NCI-H345 treated with DMSO at 0.1 percent for 48 hours (cell line): ENCODE measurements at regions not wholly inside any gene's neighbourhood (a gene's known extent, or its start where the extent isn't known, plus 50 kb on each side); places are given as distances from the start of the nearest gene placed in this dataset.
"Not testable (repeated sequence)": the region's sequence is repeated elsewhere in the genome, so short reads cannot be mapped to it uniquely, and the experiment has no call there.

Source experiments
- DNase-seq: peaks from one replicate; lab custom pipeline; 2025; ENCODE audit not compliant: unreplicated experiment; lab: John Stamatoyannopoulos, UW

DNA sequence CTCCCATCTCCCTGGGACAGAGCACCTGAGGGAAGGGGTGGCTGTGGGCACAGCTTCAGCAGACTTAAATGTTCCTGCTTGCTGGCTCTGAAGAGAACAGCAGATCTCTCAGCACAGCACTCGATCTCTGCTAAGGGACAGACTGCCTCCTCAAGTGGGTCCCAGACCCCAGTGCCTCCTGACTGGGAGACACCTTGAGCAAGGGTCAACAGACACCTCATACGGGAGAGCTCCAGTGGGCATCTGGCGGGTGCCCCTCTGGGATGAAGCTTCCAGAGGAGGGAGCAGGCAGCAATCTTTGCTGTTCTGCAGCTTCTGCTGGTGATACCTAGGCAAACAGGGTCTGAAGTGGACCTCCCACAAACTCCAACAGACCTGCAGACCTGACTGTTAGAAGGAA lies 436.7 kb upstream of the CHRM2 start:
- DNase-seq: not testable (repeated sequence)

DNA sequence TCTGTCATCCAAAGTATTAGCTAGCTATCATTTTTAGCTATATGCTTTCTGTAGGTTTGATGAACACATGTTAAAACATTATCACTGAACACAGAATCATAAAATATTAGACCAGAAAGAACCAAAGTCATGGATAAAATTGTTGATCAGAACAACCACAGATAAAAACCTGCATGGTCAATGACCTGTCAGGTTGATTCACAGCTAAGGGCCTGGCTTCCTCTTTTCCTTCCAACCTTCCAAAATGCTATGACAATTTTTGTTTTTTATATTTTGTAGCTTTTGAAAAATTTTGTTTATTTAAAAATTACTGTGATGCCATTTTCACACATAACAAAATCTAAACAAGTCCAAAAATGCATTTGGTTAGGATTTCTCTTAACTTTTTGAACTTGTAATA lies 444.4 kb upstream of the CHRM2 start:
- no peak for DNase-seq

DNA sequence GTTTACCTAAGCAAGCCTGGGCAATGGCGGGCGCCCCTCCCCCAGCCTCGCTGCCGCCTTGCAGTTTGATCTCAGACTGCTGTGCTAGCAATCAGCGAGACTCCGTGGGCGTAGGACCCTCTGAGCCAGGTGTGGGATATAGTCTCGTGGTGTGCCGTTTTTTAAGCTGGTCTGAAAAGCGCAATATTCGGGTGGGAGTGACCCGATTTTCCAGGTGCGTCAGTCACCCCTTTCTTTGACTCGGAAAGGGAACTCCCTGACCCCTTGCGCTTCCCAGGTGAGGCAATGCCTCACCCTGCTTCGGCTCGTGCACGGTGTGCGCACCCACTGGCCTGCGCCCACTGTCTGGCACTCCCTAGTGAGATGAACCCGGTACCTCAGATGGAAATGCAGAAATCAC lies 442.6 kb upstream of the MTPN start:
- DNase-seq: not testable (repeated sequence)

DNA sequence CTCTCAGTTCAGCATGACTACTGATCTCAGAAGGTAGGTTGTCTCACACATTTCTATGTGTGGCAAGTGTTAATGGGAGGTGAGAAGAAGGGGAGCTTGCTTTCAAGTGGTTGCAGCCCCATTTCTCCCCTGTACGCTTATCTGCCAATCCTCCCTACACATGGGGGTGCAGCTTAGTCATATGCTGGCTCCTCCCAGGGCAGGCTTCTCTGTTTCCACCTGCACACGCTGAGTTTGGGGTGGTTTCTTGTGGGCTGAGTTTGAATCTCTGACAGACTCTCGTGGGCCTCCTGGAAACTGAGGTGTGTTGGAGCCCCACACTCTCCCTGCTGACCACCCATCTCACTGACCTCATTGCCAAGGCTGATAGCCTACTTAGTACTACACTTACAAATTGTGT lies 435.8 kb upstream of the MTPN start:
- DNase-seq: no peak

DNA sequence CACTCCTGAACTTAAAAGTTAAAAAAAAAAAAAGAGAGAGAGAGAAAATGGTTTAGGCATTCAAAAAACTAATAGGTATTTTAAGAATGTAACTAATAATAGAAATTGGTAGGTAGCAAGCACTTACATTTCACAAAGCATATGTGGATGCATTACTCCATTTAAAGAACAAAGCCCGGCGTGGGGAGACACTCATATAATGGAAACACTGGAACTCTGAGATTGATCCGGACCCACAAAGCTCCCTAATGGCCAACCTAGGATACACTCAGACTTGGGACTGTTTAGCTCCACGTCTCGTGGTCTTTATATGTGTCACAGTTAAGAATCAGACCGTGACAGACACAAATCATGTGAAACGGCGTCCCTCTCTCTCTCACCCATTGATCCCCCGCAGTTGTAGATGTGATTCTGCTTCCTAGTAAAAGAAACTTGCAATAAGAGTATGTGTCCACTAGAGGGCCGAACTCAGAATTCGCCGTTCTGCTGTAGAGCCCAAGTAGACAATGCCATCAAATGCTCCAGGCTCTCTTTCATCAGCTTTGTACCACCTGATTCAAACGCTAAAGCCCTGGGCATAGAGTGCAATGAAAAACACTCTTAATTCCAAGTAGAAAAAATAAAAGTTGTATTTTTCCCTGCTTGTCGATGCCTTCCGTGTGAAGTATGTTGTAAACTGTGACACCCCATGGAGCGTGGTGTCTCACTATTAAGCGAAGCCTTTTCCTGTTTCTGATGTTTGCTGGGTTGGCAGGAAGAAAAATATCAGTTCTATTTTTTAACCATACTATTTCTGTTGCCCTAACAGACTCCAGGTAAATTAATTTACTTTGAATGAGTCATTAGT lies 429.0 kb upstream of the MTPN start:
- peak; percentile 31 for DNase-seq

DNA sequence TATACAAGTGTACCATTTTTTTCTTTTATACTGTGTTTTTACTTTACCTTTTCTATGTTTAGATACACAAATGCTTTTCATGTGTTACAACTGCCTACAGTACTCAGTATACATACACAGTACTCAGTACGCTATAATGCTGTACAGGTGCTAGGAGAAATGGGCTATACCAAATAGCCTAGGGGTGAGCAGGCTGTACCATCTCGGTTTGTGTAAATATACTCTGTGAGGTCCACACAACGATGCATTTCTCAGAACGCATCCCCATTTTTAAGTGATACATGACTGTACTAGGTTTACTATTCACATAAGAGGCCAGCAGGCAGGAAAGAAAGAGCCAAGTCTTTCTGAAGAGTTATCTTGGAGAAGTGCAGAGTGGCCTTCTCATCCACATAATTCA lies 426.4 kb upstream of the MTPN start:
- no peak for DNase-seq

DNA sequence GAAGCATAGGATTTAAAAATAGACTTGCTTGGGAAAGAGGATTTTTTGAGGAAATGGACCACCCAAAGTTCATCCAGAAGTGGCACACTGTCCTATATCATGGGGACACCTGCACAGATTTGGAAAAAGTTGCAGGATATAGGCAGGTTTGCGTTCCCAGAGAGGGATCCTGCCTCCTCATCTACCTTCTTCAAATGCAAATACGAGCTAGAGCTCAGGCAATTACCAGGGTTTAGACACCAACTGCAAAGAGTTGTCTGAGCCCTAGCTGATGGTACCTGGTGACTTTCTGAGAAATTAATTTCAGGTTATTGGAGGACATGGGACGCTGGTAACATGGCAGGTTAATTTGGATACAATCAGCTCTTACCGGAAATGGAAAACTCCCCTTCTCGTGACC lies 423.7 kb upstream of the MTPN start:
- DNase-seq: no peak

DNA sequence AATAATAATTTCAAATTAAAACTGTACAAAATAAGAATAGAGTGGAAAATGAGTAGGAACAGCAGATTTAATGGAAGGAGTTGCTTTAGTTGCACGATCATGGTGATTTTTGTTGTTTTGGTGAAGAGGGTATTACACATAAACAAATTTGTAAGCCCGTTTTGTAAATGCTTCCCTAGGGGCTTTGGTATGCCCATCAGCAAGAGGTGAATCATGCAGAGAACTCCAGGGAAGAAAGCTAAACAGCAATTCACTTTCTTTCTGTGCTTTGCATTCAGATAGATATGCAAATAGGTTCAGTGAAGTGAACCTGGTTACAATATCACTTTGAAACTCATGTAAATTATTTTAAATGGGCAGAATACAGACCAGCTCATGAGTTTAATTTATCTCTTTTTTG lies 422.2 kb upstream of the MTPN start:
- no peak for DNase-seq

DNA sequence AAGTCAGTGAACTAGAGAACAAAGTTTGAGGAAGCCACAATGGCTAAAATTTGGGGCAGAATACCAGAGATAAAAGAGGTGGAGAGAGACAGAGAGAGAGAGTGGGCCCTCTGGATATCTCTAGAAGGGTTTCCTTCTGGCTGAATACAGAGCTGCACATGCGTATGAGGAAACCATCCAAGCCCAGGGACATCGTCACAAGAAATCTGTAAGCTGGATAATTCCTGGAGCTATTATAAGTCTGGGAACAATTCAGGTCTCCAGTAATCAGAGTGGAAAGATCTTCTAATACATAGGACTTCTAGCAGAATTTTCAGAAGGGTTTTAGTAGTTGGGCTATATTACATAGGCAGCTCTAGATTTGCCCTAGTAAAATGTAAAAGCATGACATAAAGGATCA lies 415.7 kb upstream of the MTPN start:
- no peak for DNase-seq

DNA sequence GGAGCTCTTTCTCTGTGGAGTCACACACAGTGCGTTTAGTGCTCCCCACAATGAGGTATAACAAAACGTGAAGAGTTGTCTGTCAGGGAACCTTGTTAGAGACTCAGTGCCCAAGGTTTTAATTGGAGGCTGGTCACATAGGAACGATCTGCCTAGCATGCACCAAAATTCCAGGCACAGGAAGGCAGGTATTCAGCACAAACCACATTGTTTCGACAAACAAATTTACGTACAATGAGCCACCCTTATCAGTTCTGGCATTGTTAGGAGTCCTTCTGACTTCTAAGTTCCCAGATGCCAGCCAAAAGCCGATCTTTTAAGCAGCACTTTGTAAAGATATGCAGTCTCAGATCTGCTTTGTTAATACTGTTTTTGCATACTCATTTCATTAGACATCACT lies 414.2 kb upstream of the MTPN start:
- no peak for DNase-seq

DNA sequence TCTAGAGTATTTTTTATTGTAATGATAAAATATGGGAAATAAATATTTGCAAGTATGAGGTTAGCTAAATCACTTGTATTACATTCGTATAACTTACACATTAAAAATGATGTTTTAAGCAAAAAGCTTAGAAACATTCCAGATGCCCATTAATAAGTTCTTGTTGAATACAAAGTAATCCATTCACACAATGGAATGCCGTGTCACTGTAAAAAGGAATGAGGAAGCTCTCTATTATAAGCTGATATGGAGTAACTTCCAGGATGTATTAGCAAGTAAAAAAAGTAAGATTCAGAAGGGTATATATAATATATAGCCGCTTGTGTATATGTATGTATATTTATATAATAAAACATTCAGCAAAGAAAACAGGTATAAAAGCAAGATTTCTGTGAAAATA lies 412.8 kb upstream of the MTPN start:
- no peak for DNase-seq

DNA sequence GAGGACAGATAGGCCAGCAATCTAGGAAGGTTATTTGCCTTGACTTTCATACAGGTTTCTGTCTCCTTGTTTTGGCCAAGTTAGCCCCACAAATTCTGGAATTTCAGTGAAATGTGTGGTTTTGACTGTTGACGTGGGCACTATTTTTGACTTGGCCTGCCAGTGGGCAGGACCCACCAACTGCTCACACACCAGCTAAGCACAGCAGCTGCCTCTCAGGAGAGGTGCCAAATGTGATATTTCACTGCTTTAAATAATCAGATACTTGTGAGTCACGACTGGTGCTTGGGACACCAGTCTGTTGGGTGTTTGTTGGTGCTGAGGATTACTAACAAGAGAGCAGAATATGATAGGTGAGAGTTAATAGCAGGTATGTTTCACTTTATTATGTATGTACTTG lies 409.7 kb upstream of the MTPN start:
- DNase-seq: no peak

DNA sequence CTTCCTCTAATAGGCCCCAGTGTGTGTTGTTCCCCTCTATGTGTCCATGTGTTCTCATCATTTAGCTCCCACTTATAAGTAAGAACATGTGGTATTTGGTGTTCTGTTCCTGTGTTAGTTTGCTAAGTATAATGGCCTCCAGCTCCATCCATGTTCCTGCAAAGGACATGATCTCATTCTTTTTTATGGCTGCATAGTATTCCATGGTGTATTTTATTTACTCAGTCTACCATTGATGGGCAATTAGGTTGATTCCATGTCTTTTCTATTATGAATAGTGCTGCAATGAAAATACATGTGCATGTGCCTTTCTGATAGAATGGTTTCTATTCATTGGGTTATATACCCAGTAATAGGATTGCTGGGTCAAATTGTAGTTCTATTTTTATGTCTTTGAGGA lies 394.2 kb upstream of the MTPN start:
- not testable (repeated sequence) for DNase-seq

DNA sequence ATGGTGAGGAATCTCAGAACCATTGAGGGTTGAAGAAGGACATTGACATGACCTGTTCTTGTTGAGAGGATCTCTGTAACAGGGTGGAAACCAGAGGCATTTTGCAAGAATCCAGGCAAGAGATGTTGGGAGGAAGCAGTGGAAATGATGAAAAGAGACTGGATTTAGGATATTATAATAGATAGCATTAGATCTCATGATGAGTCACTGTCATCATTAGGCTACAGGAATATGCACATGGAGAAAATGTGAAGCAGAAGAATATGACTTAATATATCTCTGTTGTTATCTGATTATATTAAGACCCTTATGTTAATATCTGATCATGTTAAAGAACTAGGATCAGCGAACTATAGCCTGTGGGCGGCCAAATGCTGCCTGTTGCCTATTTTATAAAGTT lies 393.0 kb upstream of the MTPN start:
- DNase-seq: no peak

DNA sequence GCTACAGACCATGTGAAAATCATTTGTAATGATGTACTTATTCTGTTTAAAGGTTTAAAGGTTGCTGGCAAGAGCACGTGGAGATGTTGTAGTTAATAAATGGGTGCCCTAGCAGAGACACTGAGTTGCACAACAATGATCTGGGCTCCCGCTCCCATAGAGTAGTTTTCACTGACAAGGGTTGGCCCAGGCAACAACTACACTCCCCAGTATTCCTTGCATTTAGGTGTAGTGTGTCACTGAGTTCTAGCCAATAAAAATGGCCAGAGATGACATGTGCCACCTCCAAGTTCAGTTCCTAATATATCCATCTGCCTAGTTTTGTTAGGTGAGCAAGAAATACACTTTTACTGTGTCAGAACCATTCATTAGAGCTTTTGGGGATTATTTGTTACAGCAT lies 392.1 kb upstream of the MTPN start:
- DNase-seq: no peak

DNA sequence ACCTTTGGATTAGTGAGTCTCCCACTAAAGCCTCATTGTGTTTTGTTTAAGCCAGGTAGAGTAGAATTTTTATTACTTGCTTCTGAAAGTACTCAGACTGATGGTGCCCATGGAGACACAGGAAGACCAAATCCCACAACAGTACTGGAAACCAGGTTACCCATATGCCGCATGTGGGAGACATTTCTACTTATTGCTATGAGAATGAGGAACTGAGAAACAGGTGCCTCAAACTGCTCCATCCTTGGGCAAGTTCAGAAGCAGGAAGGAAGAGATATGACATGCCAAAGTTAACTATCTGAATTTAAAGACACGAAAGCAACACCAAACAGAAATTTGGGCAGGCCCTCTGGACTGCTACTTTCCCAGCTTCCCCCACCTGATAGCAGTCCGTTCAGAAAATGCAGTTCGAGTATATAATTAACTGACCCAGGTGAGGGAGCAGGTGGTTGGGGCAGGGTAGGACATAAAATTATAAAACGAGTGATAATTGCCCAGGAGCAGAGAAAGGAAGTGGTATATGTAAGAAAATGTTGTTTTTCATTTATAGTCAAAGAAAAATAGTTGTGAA lies 382.3 kb upstream of the MTPN start:
- DNase-seq: no peak

DNA sequence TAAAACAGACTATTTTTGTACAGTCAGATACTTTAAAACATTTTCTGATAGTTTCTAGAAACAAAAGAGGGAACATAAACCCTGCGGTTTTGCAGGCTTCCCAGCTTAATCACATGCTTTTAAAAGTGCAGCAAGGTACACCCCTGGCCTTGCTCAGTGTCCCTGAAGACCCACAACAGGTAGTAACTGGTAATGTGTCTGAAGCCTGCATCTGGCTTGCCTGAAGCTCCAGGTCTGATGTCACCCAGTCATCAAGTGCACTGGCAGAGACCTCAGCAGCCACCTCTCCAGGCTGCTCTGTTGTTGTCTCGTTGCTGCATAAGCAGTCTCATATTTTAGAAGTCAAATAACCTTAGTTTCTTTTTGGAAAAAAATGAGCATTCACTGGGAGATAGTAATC lies 376.1 kb upstream of the MTPN start:
- DNase-seq: no peak

DNA sequence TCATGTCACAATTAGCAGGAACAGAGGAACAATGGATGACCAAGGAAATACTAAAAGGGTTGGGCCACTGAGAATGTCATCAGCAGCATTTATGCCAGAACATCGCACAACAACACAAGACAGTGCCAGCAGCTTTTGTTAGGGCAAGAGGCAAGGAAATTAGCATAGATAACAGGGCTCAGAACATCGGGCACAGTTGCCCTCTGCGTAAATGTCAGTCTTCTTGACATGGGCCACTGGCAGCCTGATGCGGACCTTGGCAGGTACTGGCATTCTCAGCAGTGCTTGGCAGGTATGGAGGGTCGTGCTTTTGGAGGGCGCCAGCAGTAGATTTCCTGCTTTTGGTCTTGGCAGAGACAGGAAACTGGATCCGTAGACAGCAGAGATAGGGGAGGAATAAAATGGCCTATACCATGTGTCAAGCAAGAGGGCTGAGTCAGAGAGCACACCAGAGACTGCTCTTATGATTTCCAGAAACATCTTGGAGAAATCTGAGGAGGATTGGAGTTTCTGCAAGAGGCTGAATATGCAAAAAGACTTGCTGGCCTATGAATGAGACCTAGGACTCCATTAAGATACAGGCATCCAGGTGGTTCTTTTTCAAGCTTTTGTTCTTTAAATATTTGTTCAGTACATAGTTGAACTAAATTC lies 371.5 kb upstream of the MTPN start:
- DNase-seq: no peak

DNA sequence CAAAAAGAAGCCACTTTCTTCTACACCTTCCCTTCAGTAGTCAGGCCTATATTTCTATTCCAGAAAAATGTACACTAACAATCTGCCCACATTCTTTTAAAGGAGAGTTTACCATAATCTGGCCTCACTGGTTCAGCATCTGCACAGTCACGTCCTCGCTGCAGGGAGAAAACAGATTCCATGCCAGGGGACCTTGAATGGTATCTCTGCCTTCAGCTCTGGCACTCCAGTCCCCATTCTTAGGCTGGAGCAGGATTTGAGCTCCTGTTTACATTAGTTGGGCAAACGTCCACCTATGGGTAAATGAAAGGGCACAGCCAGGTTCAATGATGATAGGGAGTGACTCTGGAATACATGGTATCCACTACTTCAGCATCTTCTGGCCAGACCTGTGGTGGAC lies 371.0 kb upstream of the MTPN start:
- DNase-seq: no peak

DNA sequence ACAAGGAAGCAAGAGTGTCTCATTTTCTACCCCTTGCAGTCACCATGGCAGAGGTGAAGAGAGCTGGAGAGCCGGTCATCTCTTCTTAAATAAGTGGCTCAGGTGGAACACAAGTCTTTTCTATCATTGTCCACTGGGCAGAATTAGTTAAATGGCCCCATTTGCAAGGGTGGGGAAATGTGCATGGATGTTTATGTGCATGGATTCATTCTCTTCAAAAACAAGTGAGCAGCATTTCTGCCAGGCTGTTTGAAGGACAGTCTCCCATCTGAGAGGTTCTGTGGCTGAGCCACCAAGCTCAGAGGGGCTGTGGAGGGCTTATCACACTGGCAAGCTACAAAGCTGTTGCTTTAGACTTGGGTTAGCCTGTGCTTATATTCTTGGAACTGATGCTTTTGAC lies 370.3 kb upstream of the MTPN start:
- DNase-seq: no peak

DNA sequence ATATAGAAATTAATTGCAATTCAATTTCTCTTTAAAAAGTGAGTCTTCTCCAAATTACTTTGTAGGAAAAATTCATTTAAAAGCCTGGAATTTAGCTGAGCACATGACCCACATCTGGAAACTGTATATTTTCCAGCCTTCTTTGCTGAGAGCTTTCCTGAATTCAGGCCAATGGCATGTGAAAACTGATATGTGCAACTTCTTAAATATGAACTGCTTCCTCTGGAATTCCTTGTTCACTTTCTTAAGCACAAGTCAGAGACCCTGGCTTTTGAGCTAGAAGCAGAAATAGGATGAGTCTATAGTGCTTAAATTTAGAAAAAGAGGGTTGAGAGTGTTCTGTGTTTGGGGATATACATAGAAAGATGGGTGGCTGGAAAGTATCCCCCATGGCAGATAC lies 365.1 kb upstream of the MTPN start:
- DNase-seq: no peak

DNA sequence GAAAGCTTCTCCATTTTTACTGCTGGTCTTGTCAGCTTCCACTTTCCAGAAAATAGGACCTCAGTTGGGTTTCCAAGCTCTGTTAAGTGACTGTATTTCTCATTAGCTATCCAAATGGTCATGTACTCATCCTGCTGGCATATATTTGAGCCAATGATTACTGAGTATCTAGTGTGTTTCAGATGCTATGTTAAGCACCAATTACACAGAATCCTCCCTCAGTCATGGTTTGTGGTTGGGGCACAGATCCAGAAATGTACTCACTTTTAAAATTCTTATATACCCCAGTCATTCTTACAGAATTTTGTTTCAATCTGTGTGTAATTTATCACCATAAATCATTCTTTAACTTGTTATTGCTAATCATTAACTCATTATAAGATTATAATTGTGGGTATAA lies 362.3 kb upstream of the MTPN start:
- no peak for DNase-seq

DNA sequence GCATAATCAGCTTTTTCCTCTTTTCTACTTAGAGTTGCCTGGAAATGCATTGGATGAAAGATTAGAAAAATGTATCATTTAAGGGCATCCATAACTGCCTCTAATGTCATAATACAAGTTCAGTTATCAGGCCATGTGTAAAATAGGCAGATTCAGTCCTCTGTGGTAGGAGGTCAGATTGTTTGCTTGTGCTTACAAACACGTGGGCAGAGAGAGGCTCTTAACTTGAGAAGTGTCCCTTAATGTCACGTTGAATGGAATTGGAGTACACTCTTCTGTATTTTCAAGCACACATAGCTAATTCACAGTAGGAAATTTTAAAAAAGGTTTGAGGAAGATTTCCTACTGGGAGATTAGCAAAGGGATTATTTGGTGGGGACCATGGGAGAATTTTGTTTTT lies 359.8 kb upstream of the MTPN start:
- peak; percentile 31 for DNase-seq
